ENCODE measurements at regions not wholly inside any gene's neighbourhood (a gene's known extent, or its start where the extent isn't known, plus 50 kb on each side); places are given as distances from the start of the nearest gene placed in this dataset.

- no peak for TF ChIP-seq ZNF280C (tag by site-specific recombination; IDR thresholded peaks at IDR 0.05)
- no peak for TF ChIP-seq ZNF426 (tag by site-specific recombination; IDR thresholded peaks at IDR 0.05)
- no peak for TF ChIP-seq PRDM10 (tag by site-specific recombination; IDR thresholded peaks at IDR 0.05)
- no peak for TF ChIP-seq CTCF (tag by site-specific recombination; IDR thresholded peaks at IDR 0.05)
- TF ChIP-seq ZNF48 (tag by site-specific recombination; IDR thresholded peaks at IDR 0.05): no peak
Observed at GRCh38 chr2:74743778-74744177, 89.7 kb downstream of the SEMA4F start.

Data from HEK293 (cell line).